GM21360 (cell line): ENCODE measurements at regions not wholly inside any gene's neighbourhood (a gene's known extent, or its start where the extent isn't known, plus 50 kb on each side); places are given as distances from the start of the nearest gene placed in this dataset.

Experiments
- ATAC-seq: cut with Tn5 transposase; IDR thresholded peaks from one replicate; pipeline ENCODE4 v1.9.1; 2021; ENCODE audit warnings: mild to moderate bottlenecking, moderate library complexity; ENCODE audit not compliant: unreplicated experiment

DNA sequence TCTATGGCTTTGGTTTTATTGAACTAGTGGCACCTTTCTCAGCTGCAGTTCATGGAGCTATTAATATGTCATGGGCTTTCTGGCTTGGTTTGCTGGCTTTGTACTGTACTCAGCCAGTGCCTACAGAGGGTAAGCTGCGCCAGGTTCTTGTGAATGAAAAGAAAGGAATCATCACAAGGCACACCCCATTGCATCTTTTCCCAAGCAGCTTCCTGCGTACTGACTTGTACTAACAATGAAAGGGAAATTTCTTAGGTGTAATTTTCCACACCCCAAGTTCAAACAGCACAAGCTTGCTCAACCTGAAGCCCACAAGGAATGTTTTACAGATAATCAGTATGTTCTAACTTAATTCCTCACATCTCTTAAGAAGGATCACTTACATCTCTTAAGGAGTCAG lies 78.0 kb upstream of the TNFSF18 start:
- ATAC-seq, result no peak

- ATAC-seq, result no peak
Measured at GRCh38 chr1:173127369-173128307, 76.9 kb upstream of the TNFSF18 start.

- ATAC-seq, result no peak
Measured at GRCh38 chr1:173126421-173126820, 75.7 kb upstream of the TNFSF18 start.

GRCh38 chr1:173122958-173123852 lies 72.5 kb upstream of the TNFSF18 start:
- ATAC-seq, result no peak

- ATAC-seq, result no peak
Measured at GRCh38 chr1:173122344-173122935, 71.7 kb upstream of the TNFSF18 start.

DNA sequence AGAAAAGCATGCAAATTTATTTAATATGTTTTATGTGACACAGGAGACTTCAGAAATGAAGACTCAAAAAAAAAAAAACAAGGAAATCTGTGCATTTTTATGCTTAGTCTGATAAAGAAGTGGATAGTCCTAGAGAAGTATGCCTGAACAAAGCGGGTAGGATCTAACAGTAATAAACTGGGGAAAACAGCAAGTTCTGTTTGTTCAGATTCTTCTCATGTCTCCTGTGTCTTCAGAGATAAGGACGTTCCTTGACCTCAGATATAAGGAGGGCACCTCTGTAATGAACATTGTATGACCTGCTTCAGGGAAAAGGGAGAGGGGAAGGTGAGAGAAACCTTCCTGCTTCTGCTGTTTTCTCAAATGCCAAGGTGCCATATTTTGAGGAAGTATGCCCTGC lies 67.7 kb upstream of the TNFSF18 start:
- ATAC-seq, result no peak

DNA sequence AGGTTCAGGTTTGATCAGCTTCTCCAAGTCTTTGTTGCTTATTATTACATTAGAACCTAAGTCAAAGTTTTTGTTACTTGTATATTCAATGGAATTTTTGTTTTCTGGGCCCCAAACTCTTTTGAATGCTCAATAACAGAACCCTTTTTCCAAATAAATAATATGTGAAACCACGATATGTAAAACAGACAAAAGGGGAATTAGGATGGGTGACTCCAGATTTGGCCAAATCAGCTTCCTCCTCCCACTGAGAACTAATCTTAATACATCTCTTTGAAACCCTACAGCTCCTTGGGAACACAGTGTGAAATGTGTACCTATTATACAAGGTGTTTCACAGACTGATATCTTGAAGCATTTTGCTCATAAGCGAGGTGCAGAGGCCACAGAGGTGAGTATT lies 67.0 kb upstream of the TNFSF18 start:
- ATAC-seq, result no peak

DNA sequence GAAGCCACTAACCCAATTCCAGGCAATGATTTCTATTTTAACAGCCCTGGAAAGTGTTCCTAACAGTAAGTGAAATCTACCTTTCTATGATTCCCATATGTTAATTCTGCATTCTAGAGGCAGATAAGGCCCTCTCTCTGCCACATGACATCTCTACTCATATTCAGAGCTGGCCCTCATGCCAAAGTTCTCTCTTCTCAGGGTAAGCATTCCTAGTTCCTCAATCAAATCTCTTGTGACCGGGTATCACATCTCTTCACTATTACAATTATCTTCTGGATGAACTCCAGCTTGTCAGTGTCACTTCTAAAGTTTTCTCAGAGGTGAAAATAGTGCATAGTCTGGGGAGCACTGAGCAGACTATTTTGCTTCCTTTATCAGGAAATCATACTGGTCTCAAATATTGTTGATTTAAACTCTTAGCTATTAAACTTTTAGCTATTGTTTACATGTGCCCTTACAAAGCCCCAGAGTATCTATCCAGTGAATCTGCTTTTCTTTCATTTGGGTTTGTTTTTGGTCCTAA lies 66.4 kb upstream of the TNFSF18 start:
- no peak for ATAC-seq

GRCh38 chr1:173114346-173114745 lies 63.6 kb upstream of the TNFSF18 start:
- no peak for ATAC-seq

GRCh38 chr1:173113015-173113741 lies 62.4 kb upstream of the TNFSF18 start:
- no peak for ATAC-seq

DNA sequence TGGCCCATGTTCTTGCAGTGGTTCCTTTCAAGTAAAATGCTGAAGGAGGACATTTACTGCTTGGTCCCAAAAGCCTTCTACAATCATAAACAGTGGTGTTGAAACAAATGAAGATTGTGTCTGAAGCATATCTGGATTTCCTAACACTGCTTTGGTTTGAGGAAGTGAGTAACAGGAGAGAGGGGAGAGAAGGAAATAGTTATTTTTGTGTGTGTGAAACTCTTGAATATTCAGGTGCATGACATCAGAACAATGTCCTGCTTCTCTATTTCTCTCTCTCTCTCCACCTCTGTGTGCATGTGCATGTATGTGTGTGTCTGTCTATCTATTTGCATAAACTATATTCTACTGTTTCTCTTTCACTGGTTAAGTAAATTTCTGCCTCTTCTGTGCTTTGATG lies 61.4 kb upstream of the TNFSF18 start:
- ATAC-seq, result peak; percentile 95

GRCh38 chr1:173107696-173108095 lies 57.0 kb upstream of the TNFSF18 start:
- no peak for ATAC-seq

DNA sequence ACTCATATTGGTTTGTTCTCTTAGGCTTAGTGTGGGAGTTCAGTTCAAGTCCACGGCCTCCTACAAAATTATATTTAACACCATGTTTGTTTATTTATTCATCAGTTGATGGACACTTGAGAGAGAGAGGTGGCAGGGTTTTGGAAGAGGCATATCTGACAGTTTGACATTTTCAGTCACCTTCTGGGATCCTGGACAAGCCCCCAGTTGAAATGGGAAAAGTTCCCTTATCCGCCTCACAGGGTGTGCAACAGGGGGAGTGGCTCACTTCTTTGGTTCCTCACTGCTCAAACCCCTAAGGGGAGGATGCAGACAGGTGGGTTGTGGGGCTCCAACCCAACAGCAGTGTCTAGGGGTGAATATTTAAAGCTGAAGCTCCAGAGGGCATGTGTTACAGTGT lies 52.3 kb upstream of the TNFSF18 start:
- ATAC-seq, result no peak

DNA sequence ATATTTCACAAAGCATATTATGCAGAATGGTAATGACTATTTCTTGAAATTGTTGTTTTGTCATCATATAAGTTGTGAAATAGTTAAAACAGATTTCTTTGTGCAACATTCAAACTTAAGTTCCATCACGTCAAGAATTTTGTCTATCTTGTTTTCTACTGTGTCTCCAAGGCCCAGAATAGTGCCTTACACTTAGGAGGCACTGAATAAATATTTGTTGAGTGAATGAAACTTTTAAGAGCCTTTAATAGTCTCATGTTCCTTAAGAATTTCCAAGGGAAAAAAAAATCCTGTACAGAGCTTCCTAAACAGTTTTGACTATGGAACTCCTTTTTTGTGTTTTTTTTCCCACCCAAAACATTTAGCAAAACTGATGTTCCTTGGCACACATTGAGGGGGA lies 50.8 kb upstream of the TNFSF18 start:
- ATAC-seq, result no peak

DNA sequence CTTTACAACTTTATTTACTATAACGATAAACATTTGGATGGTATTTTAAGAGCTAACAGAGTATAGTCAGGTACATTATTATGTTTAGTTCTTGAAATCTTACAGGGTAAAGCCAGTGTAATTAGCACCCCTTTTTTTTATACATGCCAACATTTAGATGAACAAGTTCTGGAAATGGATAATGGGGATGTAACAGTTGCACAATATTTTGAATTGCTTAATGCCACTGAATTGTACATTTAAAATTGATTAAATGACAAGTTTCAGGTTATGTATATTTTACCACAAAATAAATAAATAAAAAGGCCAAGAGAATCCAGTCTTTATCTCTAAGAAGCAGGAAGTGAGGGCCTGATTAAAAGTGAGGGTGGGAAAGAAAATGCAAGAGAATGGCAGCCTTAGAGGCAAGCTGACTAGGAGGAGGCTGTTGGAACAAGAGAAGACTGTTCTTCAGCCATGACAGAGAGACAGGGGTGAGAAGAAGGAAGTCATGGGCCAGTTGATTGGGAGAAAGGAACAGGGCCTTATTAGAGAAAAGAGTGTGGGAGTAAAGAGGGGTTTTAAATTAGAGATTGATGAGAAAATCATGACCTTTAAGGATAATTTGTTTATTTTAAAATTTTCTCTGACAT lies 49.9 kb upstream of the TNFSF18 start:
- no peak for ATAC-seq
